ENCODE measurements at regions not wholly inside any gene's neighbourhood (a gene's known extent, or its start where the extent isn't known, plus 50 kb on each side); places are given as distances from the start of the nearest gene placed in this dataset.

GRCh38 chr10:130661419-130661818, 525.2 kb downstream of the GLRX3 start:
- TF ChIP-seq EZH2 (IDR thresholded peaks at IDR 0.05; ENCODE audit: borderline replicate concordance, low read length) = no peak
- TF ChIP-seq, protein P1, sequence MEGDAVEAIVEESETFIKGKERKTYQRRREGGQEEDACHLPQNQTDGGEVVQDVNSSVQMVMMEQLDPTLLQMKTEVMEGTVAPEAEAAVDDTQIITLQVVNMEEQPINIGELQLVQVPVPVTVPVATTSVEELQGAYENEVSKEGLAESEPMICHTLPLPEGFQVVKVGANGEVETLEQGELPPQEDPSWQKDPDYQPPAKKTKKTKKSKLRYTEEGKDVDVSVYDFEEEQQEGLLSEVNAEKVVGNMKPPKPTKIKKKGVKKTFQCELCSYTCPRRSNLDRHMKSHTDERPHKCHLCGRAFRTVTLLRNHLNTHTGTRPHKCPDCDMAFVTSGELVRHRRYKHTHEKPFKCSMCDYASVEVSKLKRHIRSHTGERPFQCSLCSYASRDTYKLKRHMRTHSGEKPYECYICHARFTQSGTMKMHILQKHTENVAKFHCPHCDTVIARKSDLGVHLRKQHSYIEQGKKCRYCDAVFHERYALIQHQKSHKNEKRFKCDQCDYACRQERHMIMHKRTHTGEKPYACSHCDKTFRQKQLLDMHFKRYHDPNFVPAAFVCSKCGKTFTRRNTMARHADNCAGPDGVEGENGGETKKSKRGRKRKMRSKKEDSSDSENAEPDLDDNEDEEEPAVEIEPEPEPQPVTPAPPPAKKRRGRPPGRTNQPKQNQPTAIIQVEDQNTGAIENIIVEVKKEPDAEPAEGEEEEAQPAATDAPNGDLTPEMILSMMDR (conservative IDR thresholded peaks at IDR 0.05 in 1 of 2, IDR thresholded peaks at IDR 0.05 in 1 of 2; ENCODE audit: extremely low read depth in 1 of 2, insufficient read depth in 1 of 2, low read depth in 1 of 2, low read length in 2 of 2) = no peak
